H1 (cell line): ENCODE measurements at regions not wholly inside any gene's neighbourhood (a gene's known extent, or its start where the extent isn't known, plus 50 kb on each side); places are given as distances from the start of the nearest gene placed in this dataset.

Experiments
- CTCF ChIA-PET: fragments of 300-600 bp; sonication (Branson Sonifier 250); formaldehyde crosslinking; loops from one replicate; lab custom pipeline; 2021; ENCODE audit not compliant: partially characterized antibody; lab: Charles Lee
- POLR2A ChIA-PET: fragments of 300-600 bp; sonication (Branson Sonifier 250); formaldehyde crosslinking; loops from one replicate; lab custom pipeline; 2021; ENCODE audit warnings: inconsistent platforms; ENCODE audit not compliant: partially characterized antibody; lab: Charles Lee
- DNase-seq, 2 experiments: peaks; one replicate each; pipeline versions ENCODE4 v3.0.0 to v3.0.0-alpha.2; 2010 to 2022; ENCODE audit warnings: low spot score in 2 of 2, low read depth in 1 of 2, mixed read lengths in 1 of 2
- FAIRE-seq: peaks from 2 replicates; lab custom pipeline; 2011; peaks lifted over from hg19 to GRCh38; lab: Jason Lieb, UNC
- H2AFZ ChIP-seq: 2 replicates; pipeline ENCODE4 v1.8.1; 2012; ENCODE audit warnings: low read length, inconsistent platforms
- H2AK5ac ChIP-seq: 2 replicates; pipeline ENCODE4 v1.6.1; 2013; ENCODE audit warnings: low read depth, low read length
- H2BK120ac ChIP-seq: replicated peaks from 2 replicates; pipeline ENCODE3; 2013; ENCODE audit warnings: low read depth, low read length, inconsistent platforms
- H2BK12ac ChIP-seq: 2 replicates; pipeline ENCODE4 v1.6.1; 2013; ENCODE audit warnings: low read depth, low read length
- H2BK15ac ChIP-seq: 2 replicates; pipeline ENCODE4 v1.6.1; 2013; ENCODE audit warnings: low read length
- H2BK20ac ChIP-seq: 2 replicates; pipeline ENCODE4 v1.6.1; 2013; ENCODE audit warnings: low read length
- H2BK5ac ChIP-seq: 2 replicates; pipeline ENCODE4 v1.6.1; 2013; ENCODE audit warnings: low read depth, low read length
- H3K14ac ChIP-seq: 2 replicates; pipeline ENCODE4 v1.6.1; 2013; ENCODE audit warnings: inconsistent platforms; ENCODE audit not compliant: insufficient read length
- H3K18ac ChIP-seq: 2 replicates; pipeline ENCODE4 v1.6.1; 2013; ENCODE audit warnings: low read length; ENCODE audit errors: extremely low read depth
- H3K23ac ChIP-seq: 2 replicates; pipeline ENCODE4 v1.6.1; 2013; ENCODE audit warnings: inconsistent platforms; ENCODE audit not compliant: insufficient read length
- H3K23me2 ChIP-seq: 2 replicates; pipeline ENCODE4 v1.6.1; 2013; ENCODE audit warnings: low read depth, low read length
- H3K27ac ChIP-seq: 2 replicates; pipeline ENCODE4 v1.6.1; 2011; ENCODE audit warnings: low read depth, low read length, inconsistent platforms
- H3K27me3 ChIP-seq, 4 experiments: replicated peaks in 1 of 4; 1 replicate in 1 of 4; 2 replicates in 3 of 4; pipeline versions ENCODE4 v1.6.1 to v1.8.1; 2011 to 2013; ENCODE audit warnings: low read length in 3 of 4, mild to moderate bottlenecking in 3 of 4, inconsistent platforms in 2 of 4, mixed read lengths in 2 of 4, moderate library complexity in 1 of 4; ENCODE audit not compliant: control insufficient read depth in 3 of 4, insufficient read depth in 3 of 4; ENCODE audit errors: extremely low read depth in 1 of 4
- H3K36me3 ChIP-seq, 4 experiments: 2 replicates each; pipeline versions ENCODE4 v1.6.1 to v1.8.1; 2011 to 2013; ENCODE audit warnings: mild to moderate bottlenecking in 4 of 4, low read length in 3 of 4, moderate library complexity in 2 of 4, control low read depth in 1 of 4, inconsistent platforms in 1 of 4; ENCODE audit not compliant: insufficient read depth in 4 of 4, control insufficient read depth in 2 of 4
- H3K4ac ChIP-seq: replicated peaks from 2 replicates; pipeline ENCODE3; 2013; ENCODE audit warnings: low read length, low read depth, mixed read lengths, inconsistent platforms; ENCODE audit not compliant: insufficient read length
- H3K4me1 ChIP-seq, 4 experiments: replicated peaks in 1 of 4; 1 replicate in 1 of 4; 2 replicates in 3 of 4; pipeline versions ENCODE4 v1.6.1 to v1.8.1; 2011 to 2013; ENCODE audit warnings: low read length in 3 of 4, inconsistent platforms in 2 of 4, mixed read lengths in 1 of 4; ENCODE audit not compliant: insufficient read depth in 4 of 4, control insufficient read depth in 3 of 4
- H3K4me2 ChIP-seq, 2 experiments: 2 replicates each; pipeline versions ENCODE4 v1.6.1 to v1.8.1; 2011 to 2013; ENCODE audit warnings: low read depth in 2 of 2, low read length in 2 of 2, control low read depth in 1 of 2, inconsistent platforms in 1 of 2, mild to moderate bottlenecking in 1 of 2; ENCODE audit not compliant: insufficient read depth in 1 of 2
- H3K4me3 ChIP-seq, 4 experiments: fragments of 200-600, 300-600 bp in 1 of 4; sonication (generic), shearing (Covaris generic), sonication (Bioruptor Twin) in 1 of 4; 2 replicates each; pipeline versions ENCODE4 v1.5.1 to v1.8.1; 2011 to 2016; ENCODE audit warnings: low read length in 4 of 4, low read depth in 3 of 4, control low read depth in 2 of 4, inconsistent platforms in 2 of 4, mild to moderate bottlenecking in 2 of 4, mixed read lengths in 1 of 4, moderate library complexity in 1 of 4; ENCODE audit not compliant: insufficient read depth in 2 of 4; ENCODE audit errors: extremely low read depth in 1 of 4
- H3K56ac ChIP-seq: replicated peaks from 2 replicates; pipeline ENCODE3; 2013; ENCODE audit warnings: low read depth, mild to moderate bottlenecking, mixed read lengths, low read length, inconsistent platforms; ENCODE audit not compliant: insufficient read length
- H3K79me1 ChIP-seq: 2 replicates; pipeline ENCODE4 v1.6.1; 2013; ENCODE audit warnings: low read depth, low read length, control low read depth
- H3K79me2 ChIP-seq, 2 experiments: 2 replicates each; pipeline versions ENCODE4 v1.6.1 to v1.8.1; 2012 to 2013; ENCODE audit warnings: low read length in 2 of 2, mild to moderate bottlenecking in 2 of 2, inconsistent platforms in 1 of 2; ENCODE audit not compliant: insufficient read depth in 2 of 2, control insufficient read depth in 1 of 2
- H3K9ac ChIP-seq, 4 experiments: replicated peaks in 1 of 4; 1 replicate in 1 of 4; 2 replicates in 3 of 4; pipeline versions ENCODE4 v1.6.1 to v1.8.1; 2011 to 2013; ENCODE audit warnings: low read depth in 3 of 4, low read length in 3 of 4, control low read depth in 2 of 4, mild to moderate bottlenecking in 2 of 4, moderate library complexity in 2 of 4, inconsistent platforms in 1 of 4; ENCODE audit errors: extremely low read depth in 1 of 4
- H3K9me3 ChIP-seq, 2 experiments: 2 replicates each; pipeline versions ENCODE4 v1.6.1 to v1.8.1; 2012 to 2013; ENCODE audit warnings: mild to moderate bottlenecking in 2 of 2, moderate library complexity in 2 of 2, control low read depth in 1 of 2, inconsistent platforms in 1 of 2, low read depth in 1 of 2, low read length in 1 of 2, mixed read lengths in 1 of 2; ENCODE audit not compliant: insufficient read depth in 2 of 2
- H4K20me1 ChIP-seq, 2 experiments: replicated peaks in 1 of 2; 2 replicates each; pipeline versions ENCODE3 to v1.8.1; 2011 to 2013; ENCODE audit warnings: inconsistent platforms in 2 of 2, low read length in 2 of 2, mild to moderate bottlenecking in 1 of 2; ENCODE audit not compliant: insufficient read depth in 2 of 2, control insufficient read depth in 1 of 2
- H4K5ac ChIP-seq: 2 replicates; pipeline ENCODE4 v1.6.1; 2013; ENCODE audit warnings: low read length, low read depth, mixed read lengths, inconsistent platforms; ENCODE audit not compliant: insufficient read length
- H4K8ac ChIP-seq: 2 replicates; pipeline ENCODE4 v1.8.0; 2013; ENCODE audit warnings: mild to moderate bottlenecking, moderate library complexity, low read length, inconsistent platforms; ENCODE audit not compliant: insufficient read depth; ENCODE audit errors: extremely low read depth
- H4K91ac ChIP-seq: replicated peaks from 2 replicates; pipeline ENCODE3; 2013; ENCODE audit warnings: low read length, mixed read lengths, inconsistent platforms; ENCODE audit not compliant: insufficient read length
- FOSL1 ChIP-seq: IDR thresholded peaks from 2 replicates; pipeline ENCODE4 v1.6.1; 2011; ENCODE audit warnings: mild to moderate bottlenecking, low read depth, low read length, moderate library complexity; ENCODE audit not compliant: insufficient read depth
- HDAC2 ChIP-seq, 2 experiments: fragments of 300-600 bp in 1 of 2; sonication (generic) in 1 of 2; IDR thresholded peaks; 2 replicates each; pipeline ENCODE4 v1.6.1; 2011 to 2012; ENCODE audit warnings: low read depth in 2 of 2, low read length in 2 of 2, mild to moderate bottlenecking in 2 of 2, moderate library complexity in 2 of 2, borderline replicate concordance in 1 of 2, inconsistent platforms in 1 of 2
- HDAC6 ChIP-seq: IDR thresholded peaks from one replicate; pipeline ENCODE4 v1.7.1; 2012; ENCODE audit warnings: low read depth, mild to moderate bottlenecking, inconsistent platforms, low read length, moderate library complexity
- SIN3A ChIP-seq, 2 experiments: IDR thresholded peaks in 1 of 2; conservative IDR thresholded peaks in 1 of 2; 2 replicates each; pipeline ENCODE4 v1.6.1; 2011 to 2012; ENCODE audit warnings: low read length in 2 of 2, improper control_type of control experiment in 1 of 2, low read depth in 1 of 2, mild to moderate bottlenecking in 1 of 2
- SRF ChIP-seq: IDR thresholded peaks from 2 replicates; pipeline ENCODE4 v1.6.1; 2011; ENCODE audit warnings: mild to moderate bottlenecking, low read depth, low read length, moderate library complexity
- WGBS, 2 experiments: shearing (Covaris generic) in 1 of 2; methylation state at CpG; one replicate each; pipeline versions ENCODE4 v1.1.6 to v1.1.7; 2013 to 2015; ENCODE audit warnings: low lambda C conversion rate in 2 of 2, mixed read lengths in 2 of 2, inconsistent platforms in 1 of 2, low coverage in 1 of 2, missing lambda C conversion rate in 1 of 2; ENCODE audit not compliant: insufficient replicate concordance in 2 of 2, insufficient coverage in 1 of 2, insufficient read length in 1 of 2; ENCODE audit errors: extremely low coverage in 1 of 2, missing lambda C conversion rate in 1 of 2; 5-methylcytosine and 5-hydroxymethylcytosine counted together

GRCh38 chr3:78279091-78279490 is 1239.2 kb downstream of the ROBO2 start:
- Histone ChIP-seq H3K56ac (no peak overlapping the region), H3K4ac (no peak overlapping the region), H2BK15ac (no peak overlapping the region), H3K9me3 (no peaks in the 10 kb centered on the region), H4K91ac (no peak overlapping the region), H3K4me2 (no peak overlapping the region), H3K36me3 (no peaks in the 10 kb centered on the region), H3K27me3 (no peaks in the 10 kb centered on the region), H2AK5ac (no peak overlapping the region), H2AFZ (no peak overlapping the region), H3K79me2 (no peaks in the 10 kb centered on the region), H3K9ac (no peak overlapping the region), H2BK20ac (no peak overlapping the region), H3K4me3 (no peak overlapping the region), H2BK120ac (no peak overlapping the region), H3K27ac (no peak overlapping the region), H3K18ac (no peak overlapping the region), H3K23ac (no peak overlapping the region), H4K5ac (no peak overlapping the region), H4K8ac (no peak overlapping the region), H2BK12ac (no peak overlapping the region), H3K14ac (no peak overlapping the region), H3K4me1 (peaks cover 0 to 5% (median 3%) of the 10 kb centered on the region in 4 experiments; a peak in 5 of 7 replicates), H2BK5ac (no peak overlapping the region), H3K79me1 (no peaks in the 10 kb centered on the region), H4K20me1 (no peaks in the 10 kb centered on the region), H3K23me2 (no peaks in the 10 kb centered on the region)
- FAIRE-seq (no peak), DNase-seq (no peak)
- ChIA-PET CTCF (interaction anchor here (1.4 to 1.6 kb wide), 2 partner anchors 15 to 367 kb away, joined by 3 to 5 read pairs; no protein-coding TSS in a partner anchor), POLR2A (no interaction called here)
- TF ChIP-seq SRF, result no peak
- no peak for TF ChIP-seq HDAC2 (IDR thresholded peaks at IDR 0.05; ENCODE audit: borderline replicate concordance in 1 of 2, low read depth in 2 of 2, low read length in 2 of 2)
- no peak for TF ChIP-seq FOSL1
- no peak for TF ChIP-seq HDAC6
- TF ChIP-seq SIN3A (conservative IDR thresholded peaks at IDR 0.05 in 1 of 2, IDR thresholded peaks at IDR 0.05 in 1 of 2; ENCODE audit: low read depth in 1 of 2, low read length in 2 of 2), result no peak
- 80% methylated on average over 3 of the region's 3 CpGs; no CpG with 5 or more reads in 1 of the 2 experiments for WGBS, 2 experiments
